H1 (cell line): ENCODE measurements at regions not wholly inside any gene's neighbourhood (a gene's known extent, or its start where the extent isn't known, plus 50 kb on each side); places are given as distances from the start of the nearest gene placed in this dataset.

Source experiments
- CTCF ChIA-PET: fragments of 300-600 bp; sonication (Branson Sonifier 250); formaldehyde crosslinking; loops from one replicate; lab custom pipeline; 2021; ENCODE audit not compliant: partially characterized antibody; lab: Charles Lee
- POLR2A ChIA-PET: fragments of 300-600 bp; sonication (Branson Sonifier 250); formaldehyde crosslinking; loops from one replicate; lab custom pipeline; 2021; ENCODE audit warnings: inconsistent platforms; ENCODE audit not compliant: partially characterized antibody; lab: Charles Lee
- DNase-seq, 2 experiments: peaks; one replicate each; pipeline versions ENCODE4 v3.0.0 to v3.0.0-alpha.2; 2010 to 2022; ENCODE audit warnings: low spot score in 2 of 2, low read depth in 1 of 2, mixed read lengths in 1 of 2
- FAIRE-seq: peaks from 2 replicates; lab custom pipeline; 2011; peaks lifted over from hg19 to GRCh38; lab: Jason Lieb, UNC
- H2AFZ ChIP-seq: 2 replicates; pipeline ENCODE4 v1.8.1; 2012; ENCODE audit warnings: low read length, inconsistent platforms
- H2AK5ac ChIP-seq: 2 replicates; pipeline ENCODE4 v1.6.1; 2013; ENCODE audit warnings: low read depth, low read length
- H2BK120ac ChIP-seq: replicated peaks from 2 replicates; pipeline ENCODE3; 2013; ENCODE audit warnings: low read depth, low read length, inconsistent platforms
- H2BK12ac ChIP-seq: 2 replicates; pipeline ENCODE4 v1.6.1; 2013; ENCODE audit warnings: low read depth, low read length
- H2BK15ac ChIP-seq: 2 replicates; pipeline ENCODE4 v1.6.1; 2013; ENCODE audit warnings: low read length
- H2BK20ac ChIP-seq: 2 replicates; pipeline ENCODE4 v1.6.1; 2013; ENCODE audit warnings: low read length
- H2BK5ac ChIP-seq: 2 replicates; pipeline ENCODE4 v1.6.1; 2013; ENCODE audit warnings: low read depth, low read length
- H3K14ac ChIP-seq: 2 replicates; pipeline ENCODE4 v1.6.1; 2013; ENCODE audit warnings: inconsistent platforms; ENCODE audit not compliant: insufficient read length
- H3K18ac ChIP-seq: 2 replicates; pipeline ENCODE4 v1.6.1; 2013; ENCODE audit warnings: low read length; ENCODE audit errors: extremely low read depth
- H3K23ac ChIP-seq: 2 replicates; pipeline ENCODE4 v1.6.1; 2013; ENCODE audit warnings: inconsistent platforms; ENCODE audit not compliant: insufficient read length
- H3K23me2 ChIP-seq: 2 replicates; pipeline ENCODE4 v1.6.1; 2013; ENCODE audit warnings: low read depth, low read length
- H3K27ac ChIP-seq: 2 replicates; pipeline ENCODE4 v1.6.1; 2011; ENCODE audit warnings: low read depth, low read length, inconsistent platforms
- H3K27me3 ChIP-seq, 4 experiments: replicated peaks in 1 of 4; 1 replicate in 1 of 4; 2 replicates in 3 of 4; pipeline versions ENCODE4 v1.6.1 to v1.8.1; 2011 to 2013; ENCODE audit warnings: low read length in 3 of 4, mild to moderate bottlenecking in 3 of 4, inconsistent platforms in 2 of 4, mixed read lengths in 2 of 4, moderate library complexity in 1 of 4; ENCODE audit not compliant: control insufficient read depth in 3 of 4, insufficient read depth in 3 of 4; ENCODE audit errors: extremely low read depth in 1 of 4
- H3K36me3 ChIP-seq, 4 experiments: 2 replicates each; pipeline versions ENCODE4 v1.6.1 to v1.8.1; 2011 to 2013; ENCODE audit warnings: mild to moderate bottlenecking in 4 of 4, low read length in 3 of 4, moderate library complexity in 2 of 4, control low read depth in 1 of 4, inconsistent platforms in 1 of 4; ENCODE audit not compliant: insufficient read depth in 4 of 4, control insufficient read depth in 2 of 4
- H3K4ac ChIP-seq: replicated peaks from 2 replicates; pipeline ENCODE3; 2013; ENCODE audit warnings: low read length, low read depth, mixed read lengths, inconsistent platforms; ENCODE audit not compliant: insufficient read length
- H3K4me1 ChIP-seq, 4 experiments: replicated peaks in 1 of 4; 1 replicate in 1 of 4; 2 replicates in 3 of 4; pipeline versions ENCODE4 v1.6.1 to v1.8.1; 2011 to 2013; ENCODE audit warnings: low read length in 3 of 4, inconsistent platforms in 2 of 4, mixed read lengths in 1 of 4; ENCODE audit not compliant: insufficient read depth in 4 of 4, control insufficient read depth in 3 of 4
- H3K4me2 ChIP-seq, 2 experiments: 2 replicates each; pipeline versions ENCODE4 v1.6.1 to v1.8.1; 2011 to 2013; ENCODE audit warnings: low read depth in 2 of 2, low read length in 2 of 2, control low read depth in 1 of 2, inconsistent platforms in 1 of 2, mild to moderate bottlenecking in 1 of 2; ENCODE audit not compliant: insufficient read depth in 1 of 2
- H3K4me3 ChIP-seq, 4 experiments: fragments of 200-600, 300-600 bp in 1 of 4; sonication (generic), shearing (Covaris generic), sonication (Bioruptor Twin) in 1 of 4; 2 replicates each; pipeline versions ENCODE4 v1.5.1 to v1.8.1; 2011 to 2016; ENCODE audit warnings: low read length in 4 of 4, low read depth in 3 of 4, control low read depth in 2 of 4, inconsistent platforms in 2 of 4, mild to moderate bottlenecking in 2 of 4, mixed read lengths in 1 of 4, moderate library complexity in 1 of 4; ENCODE audit not compliant: insufficient read depth in 2 of 4; ENCODE audit errors: extremely low read depth in 1 of 4
- H3K56ac ChIP-seq: replicated peaks from 2 replicates; pipeline ENCODE3; 2013; ENCODE audit warnings: low read depth, mild to moderate bottlenecking, mixed read lengths, low read length, inconsistent platforms; ENCODE audit not compliant: insufficient read length
- H3K79me1 ChIP-seq: 2 replicates; pipeline ENCODE4 v1.6.1; 2013; ENCODE audit warnings: low read depth, low read length, control low read depth
- H3K79me2 ChIP-seq, 2 experiments: 2 replicates each; pipeline versions ENCODE4 v1.6.1 to v1.8.1; 2012 to 2013; ENCODE audit warnings: low read length in 2 of 2, mild to moderate bottlenecking in 2 of 2, inconsistent platforms in 1 of 2; ENCODE audit not compliant: insufficient read depth in 2 of 2, control insufficient read depth in 1 of 2
- H3K9ac ChIP-seq, 4 experiments: replicated peaks in 1 of 4; 1 replicate in 1 of 4; 2 replicates in 3 of 4; pipeline versions ENCODE4 v1.6.1 to v1.8.1; 2011 to 2013; ENCODE audit warnings: low read depth in 3 of 4, low read length in 3 of 4, control low read depth in 2 of 4, mild to moderate bottlenecking in 2 of 4, moderate library complexity in 2 of 4, inconsistent platforms in 1 of 4; ENCODE audit errors: extremely low read depth in 1 of 4
- H3K9me3 ChIP-seq, 2 experiments: 2 replicates each; pipeline versions ENCODE4 v1.6.1 to v1.8.1; 2012 to 2013; ENCODE audit warnings: mild to moderate bottlenecking in 2 of 2, moderate library complexity in 2 of 2, control low read depth in 1 of 2, inconsistent platforms in 1 of 2, low read depth in 1 of 2, low read length in 1 of 2, mixed read lengths in 1 of 2; ENCODE audit not compliant: insufficient read depth in 2 of 2
- H4K20me1 ChIP-seq, 2 experiments: replicated peaks in 1 of 2; 2 replicates each; pipeline versions ENCODE3 to v1.8.1; 2011 to 2013; ENCODE audit warnings: inconsistent platforms in 2 of 2, low read length in 2 of 2, mild to moderate bottlenecking in 1 of 2; ENCODE audit not compliant: insufficient read depth in 2 of 2, control insufficient read depth in 1 of 2
- H4K5ac ChIP-seq: 2 replicates; pipeline ENCODE4 v1.6.1; 2013; ENCODE audit warnings: low read length, low read depth, mixed read lengths, inconsistent platforms; ENCODE audit not compliant: insufficient read length
- H4K8ac ChIP-seq: 2 replicates; pipeline ENCODE4 v1.8.0; 2013; ENCODE audit warnings: mild to moderate bottlenecking, moderate library complexity, low read length, inconsistent platforms; ENCODE audit not compliant: insufficient read depth; ENCODE audit errors: extremely low read depth
- H4K91ac ChIP-seq: replicated peaks from 2 replicates; pipeline ENCODE3; 2013; ENCODE audit warnings: low read length, mixed read lengths, inconsistent platforms; ENCODE audit not compliant: insufficient read length
- CREB1 ChIP-seq: IDR thresholded peaks from 2 replicates; pipeline ENCODE4 v1.6.1; 2012; ENCODE audit warnings: inconsistent platforms
- E2F6 ChIP-seq: IDR thresholded peaks from 2 replicates; pipeline ENCODE4 v1.6.1; 2012; ENCODE audit warnings: inconsistent platforms
- EP300 ChIP-seq, 2 experiments: IDR thresholded peaks; 1 replicate in 1 of 2; 2 replicates in 1 of 2; pipeline ENCODE4 v1.6.1; 2011 to 2012; ENCODE audit warnings: low read depth in 2 of 2, low read length in 2 of 2, mild to moderate bottlenecking in 2 of 2, borderline replicate concordance in 1 of 2, inconsistent platforms in 1 of 2, moderate library complexity in 1 of 2
- GTF2F1 ChIP-seq: IDR thresholded peaks from 2 replicates; pipeline ENCODE4 v1.6.1; 2012; ENCODE audit warnings: low read depth, low read length, improper control_type of control experiment, borderline replicate concordance
- MAX ChIP-seq: IDR thresholded peaks from 2 replicates; pipeline ENCODE4 v1.6.1; 2012; ENCODE audit warnings: inconsistent platforms
- NRF1 ChIP-seq: IDR thresholded peaks from 2 replicates; pipeline ENCODE4 v1.6.1; 2011; ENCODE audit warnings: mild to moderate bottlenecking, low read depth, low read length, improper control_type of control experiment
- RFX5 ChIP-seq: IDR thresholded peaks from 2 replicates; pipeline ENCODE4 v1.6.1; 2011; ENCODE audit warnings: low read depth, low read length, improper control_type of control experiment, borderline replicate concordance
- RXRA ChIP-seq: IDR thresholded peaks from 2 replicates; pipeline ENCODE4 v1.6.1; 2011; ENCODE audit warnings: low read depth, mild to moderate bottlenecking, low read length, moderate library complexity; ENCODE audit not compliant: insufficient read depth
- SAP30 ChIP-seq: fragments of 300-600 bp; sonication (generic); IDR thresholded peaks from 2 replicates; pipeline ENCODE4 v1.7.1; 2012; ENCODE audit warnings: low read length, moderate library complexity, mild to moderate bottlenecking, inconsistent platforms; ENCODE audit not compliant: insufficient read depth, insufficient replicate concordance
- SIRT6 ChIP-seq: IDR thresholded peaks from one replicate; pipeline ENCODE4 v1.7.1; 2012; ENCODE audit warnings: low read length, inconsistent platforms
- SP4 ChIP-seq: IDR thresholded peaks from 2 replicates; pipeline ENCODE4 v1.6.1; 2012; ENCODE audit warnings: low read length, inconsistent platforms
- TAF1 ChIP-seq: IDR thresholded peaks from 2 replicates; pipeline ENCODE4 v1.6.1; 2011; ENCODE audit warnings: mild to moderate bottlenecking, low read depth, low read length
- TBP ChIP-seq: IDR thresholded peaks from 2 replicates; pipeline ENCODE4 v1.6.1; 2011; ENCODE audit warnings: low read depth, low read length, improper control_type of control experiment
- TEAD4 ChIP-seq: IDR thresholded peaks from 2 replicates; pipeline ENCODE4 v1.6.1; 2012; ENCODE audit warnings: low read depth, low read length, inconsistent platforms, mixed read lengths
- WGBS, 2 experiments: shearing (Covaris generic) in 1 of 2; methylation state at CpG; one replicate each; pipeline versions ENCODE4 v1.1.6 to v1.1.7; 2013 to 2015; ENCODE audit warnings: low lambda C conversion rate in 2 of 2, mixed read lengths in 2 of 2, inconsistent platforms in 1 of 2, low coverage in 1 of 2, missing lambda C conversion rate in 1 of 2; ENCODE audit not compliant: insufficient replicate concordance in 2 of 2, insufficient coverage in 1 of 2, insufficient read length in 1 of 2; ENCODE audit errors: extremely low coverage in 1 of 2, missing lambda C conversion rate in 1 of 2; 5-methylcytosine and 5-hydroxymethylcytosine counted together

GRCh38 chr4:29199025-29199424 is 1521.1 kb upstream of the PCDH7 start:
- 89% methylated on average over 2 of the region's 2 CpGs; no CpG with 5 or more reads in 1 of the 2 experiments for WGBS, 2 experiments
- H3K56ac ChIP-seq = no peak overlapping the region
- TF ChIP-seq TAF1 = no peak
- TF ChIP-seq SIRT6 = no peak
- no peak for TF ChIP-seq SAP30
- TF ChIP-seq EP300 (IDR thresholded peaks at IDR 0.05; ENCODE audit: borderline replicate concordance in 1 of 2, low read depth in 2 of 2, low read length in 2 of 2) = no peak
- no peak for TF ChIP-seq GTF2F1
- no peak for TF ChIP-seq SP4
- TF ChIP-seq TBP = no peak
- TF ChIP-seq CREB1 = no peak
- no peak for TF ChIP-seq NRF1
- TF ChIP-seq RFX5 = no peak
- no peak for TF ChIP-seq TEAD4
- TF ChIP-seq RXRA = no peak
- no peak for TF ChIP-seq E2F6
- no peak for TF ChIP-seq MAX
- no peaks in the 10 kb centered on the region for H3K79me2 ChIP-seq
- no peak overlapping the region for H3K18ac ChIP-seq
- H3K4ac ChIP-seq = no peak overlapping the region
- no peak overlapping the region for H2BK120ac ChIP-seq
- H2BK15ac ChIP-seq = no peak overlapping the region
- H2AK5ac ChIP-seq = no peak overlapping the region
- no peak overlapping the region for H2BK20ac ChIP-seq
- no peak overlapping the region for H3K23ac ChIP-seq
- no peak overlapping the region for H3K9ac ChIP-seq
- no peak overlapping the region for H3K27ac ChIP-seq
- H3K14ac ChIP-seq = no peak overlapping the region
- no peaks in the 10 kb centered on the region for H4K20me1 ChIP-seq
- H4K91ac ChIP-seq = no peak overlapping the region
- DNase-seq = no peak
- H2BK5ac ChIP-seq = no peak overlapping the region
- H2AFZ ChIP-seq = no peak overlapping the region
- H3K4me1 ChIP-seq = no peaks in the 10 kb centered on the region
- ChIA-PET CTCF (interaction anchor here (0.6 kb wide), 1 partner anchor 524 kb away, joined by 3 read pairs; no protein-coding TSS in a partner anchor), POLR2A (no interaction called here)
- H3K79me1 ChIP-seq = no peaks in the 10 kb centered on the region
- H4K8ac ChIP-seq = no peak overlapping the region
- no peak for FAIRE-seq
- no peak overlapping the region for H2BK12ac ChIP-seq
- no peaks in the 10 kb centered on the region for H3K36me3 ChIP-seq
- H4K5ac ChIP-seq = no peak overlapping the region
- H3K27me3 ChIP-seq = no peaks in the 10 kb centered on the region
- no peak overlapping the region for H3K4me3 ChIP-seq
- H3K4me2 ChIP-seq = no peak overlapping the region
- H3K23me2 ChIP-seq = no peaks in the 10 kb centered on the region
- H3K9me3 ChIP-seq = no peaks in the 10 kb centered on the region
